CD4-positive, alpha-beta T cell treated with Interleukin-21 for 1 hour (primary cell): ENCODE measurements at regions not wholly inside any gene's neighbourhood (a gene's known extent, or its start where the extent isn't known, plus 50 kb on each side); places are given as distances from the start of the nearest gene placed in this dataset.
"Not testable (repeated sequence)": the region's sequence is repeated elsewhere in the genome, so short reads cannot be mapped to it uniquely, and the experiment has no call there.

Experiments
- DNase-seq: peaks from one replicate; pipeline ENCODE4 v3.0.0-alpha.2; 2020

GRCh38 chr1:228546541-228547463 is 59.6 kb downstream of the RNF187 start:
- no peak for DNase-seq

- no peak for DNase-seq
Measured at GRCh38 chr1:228547464-228547792, 60.2 kb downstream of the RNF187 start.

GRCh38 chr1:228548788-228549187 is 61.6 kb downstream of the RNF187 start:
- no peak for DNase-seq

GRCh38 chr1:228552596-228553176 is 65.5 kb downstream of the RNF187 start:
- DNase-seq = no peak

GRCh38 chr1:228554107-228554506 is 66.9 kb downstream of the RNF187 start:
- no peak for DNase-seq

GRCh38 chr1:228555074-228555994 is 68.2 kb downstream of the RNF187 start:
- peak; percentile 61 for DNase-seq

GRCh38 chr1:228556634-228557430 is 69.7 kb downstream of the RNF187 start:
- not testable (repeated sequence) for DNase-seq
